Stomach (tissue), 4 donors: ENCODE measurements at regions not wholly inside any gene's neighbourhood (a gene's known extent, or its start where the extent isn't known, plus 50 kb on each side); places are given as distances from the start of the nearest gene placed in this dataset.

Experiments used
- CTCF ChIP-seq, 7 experiments: fragments of 450-650 bp in 4 of 7; fragments of 200-600 bp in 3 of 7; sonication (generic) in 3 of 7; IDR thresholded peaks; one replicate each; pipeline ENCODE4 v1.5.1; 2016 to 2019; ENCODE audit warnings: antibody characterized with exemption in 7 of 7, control low read depth in 2 of 7, mild to moderate bottlenecking in 1 of 7
- POLR2A ChIP-seq, 4 donors: fragments of 450-650 bp; IDR thresholded peaks; one replicate each; pipeline ENCODE4 v1.6.1; 2016; ENCODE audit warnings: antibody characterized with exemption in 4 of 4, control low read depth in 2 of 4, mild to moderate bottlenecking in 1 of 4, moderate library complexity in 1 of 4

- TF ChIP-seq CTCF (IDR thresholded peaks at IDR 0.05): no peak
- no peak for TF ChIP-seq POLR2A (IDR thresholded peaks at IDR 0.05)
Measured at GRCh38 chrX:39922926-39923325, 174.8 kb downstream of the BCOR start.
